Posterior cingulate gyrus (tissue), 11 donors: ENCODE measurements at regions not wholly inside any gene's neighbourhood (a gene's known extent, or its start where the extent isn't known, plus 50 kb on each side); places are given as distances from the start of the nearest gene placed in this dataset.
"Not testable (repeated sequence)": the region's sequence is repeated elsewhere in the genome, so short reads cannot be mapped to it uniquely, and the experiment has no call there.

ENCODE experiments used
- DNase-seq, 10 donors: peaks; one replicate each; pipeline versions ENCODE4 v3.0.0 to v3.0.0-alpha.2; 2020 to 2021; ENCODE audit warnings: mixed read lengths in 3 of 10
- intact Hi-C: fragments of 100-400 bp; cut with DNase I; formaldehyde crosslinking; loops from one replicate; pipeline ENCODE4 v1.15.1; 2023

DNA sequence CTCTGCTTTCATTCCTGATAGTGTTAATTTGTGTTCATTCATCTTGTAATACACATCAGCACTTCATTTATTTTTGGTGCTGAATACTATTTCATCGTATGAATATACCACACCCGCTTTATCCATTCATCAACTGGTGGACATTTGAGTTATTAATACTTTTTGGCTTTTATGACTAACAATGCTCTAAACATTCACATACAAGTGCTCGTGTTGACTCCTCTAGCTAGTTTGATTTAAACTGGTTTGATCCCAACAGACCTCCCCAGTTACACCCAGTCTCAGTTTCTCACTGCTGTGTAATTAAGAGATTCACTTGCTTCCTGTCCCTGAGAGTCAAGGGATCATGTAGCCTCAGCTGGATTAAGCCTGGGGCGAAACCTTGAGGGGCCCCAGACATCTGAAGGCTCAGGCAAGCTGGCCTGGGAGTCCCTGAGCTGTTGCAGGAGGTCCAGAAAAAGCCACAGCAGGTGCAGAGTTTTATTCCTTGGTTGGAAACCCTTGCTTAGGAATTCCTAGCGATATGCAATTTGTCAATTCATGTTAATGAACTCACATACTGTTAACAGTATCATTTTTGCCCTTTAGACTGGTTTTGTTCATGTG is 52.8 kb upstream of the CLDN24 start:
- intact Hi-C loops, result no loop called here
- DNase-seq, result peak in 1 of 10 donors; percentile 8

DNA sequence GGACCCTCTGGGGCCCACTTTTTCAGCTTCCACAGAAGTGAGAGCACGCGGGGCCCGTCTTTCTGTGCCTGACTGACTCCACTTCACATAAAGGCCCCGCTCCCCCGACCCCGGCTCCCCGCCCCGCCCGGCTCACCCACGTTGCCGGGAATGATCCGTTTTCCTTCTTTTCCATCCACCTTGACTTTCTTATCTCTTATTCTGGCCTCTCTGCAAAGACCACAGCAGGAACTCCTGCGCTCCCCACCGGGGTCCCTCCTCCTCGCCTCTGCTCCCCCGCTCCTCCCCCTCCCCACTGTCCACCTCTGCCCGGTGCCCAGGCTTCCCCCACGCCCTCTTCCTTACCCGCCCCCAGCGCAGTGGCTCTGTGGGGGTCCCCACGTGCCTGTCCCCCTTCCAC is 54.2 kb upstream of the CLDN24 start:
- intact Hi-C loops, result no loop called here
- peak in 1 of 10 donors; percentile 52 for DNase-seq

DNA sequence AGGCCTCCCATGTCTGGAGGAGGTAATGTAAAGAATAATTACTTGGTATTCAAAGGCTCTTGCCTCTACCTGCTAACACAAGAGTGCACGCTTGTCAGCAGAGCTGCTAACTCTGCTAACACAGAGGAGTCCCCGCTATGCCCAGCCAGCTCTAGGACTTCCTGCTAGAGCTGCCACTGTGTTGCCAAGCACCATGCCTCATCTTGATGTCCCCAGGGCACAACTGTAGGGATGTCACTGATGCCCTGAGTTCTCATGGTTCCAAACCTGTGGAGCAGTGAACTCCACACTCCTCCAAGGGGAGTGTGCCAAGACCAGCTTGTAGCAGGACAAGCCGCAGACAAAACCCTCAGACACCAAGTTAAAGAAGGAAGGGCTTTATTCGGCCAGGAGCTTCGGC is 55.3 kb upstream of the CLDN24 start:
- DNase-seq, result peak in 1 of 10 donors; percentile 57

DNA sequence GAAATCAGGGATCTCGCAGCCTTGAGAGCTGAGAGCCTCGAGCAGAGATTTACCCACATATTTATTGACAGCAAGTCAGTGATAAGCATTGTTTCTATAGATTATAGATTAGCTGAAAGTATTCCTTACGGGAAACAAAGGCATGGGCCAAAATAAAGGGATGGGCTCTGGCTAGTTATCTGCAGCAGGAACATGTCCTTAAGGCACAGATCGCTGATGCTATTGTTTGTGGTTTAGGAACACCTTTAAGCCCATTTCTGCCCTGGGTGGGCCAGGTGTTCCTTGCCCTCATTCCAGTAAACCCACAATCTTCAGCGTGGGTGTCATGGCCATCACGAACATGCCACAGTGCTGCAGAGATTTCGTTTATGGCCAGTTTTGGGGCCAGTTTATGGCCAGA is 56.1 kb upstream of the CLDN24 start:
- intact Hi-C loops, result not testable (repeated sequence)
- DNase-seq, result peak in 1 of 10 donors; percentile 33

More for the DNA sequence above, 55.3 kb upstream of the CLDN24 start:
- intact Hi-C loops, result no loop called here

DNA sequence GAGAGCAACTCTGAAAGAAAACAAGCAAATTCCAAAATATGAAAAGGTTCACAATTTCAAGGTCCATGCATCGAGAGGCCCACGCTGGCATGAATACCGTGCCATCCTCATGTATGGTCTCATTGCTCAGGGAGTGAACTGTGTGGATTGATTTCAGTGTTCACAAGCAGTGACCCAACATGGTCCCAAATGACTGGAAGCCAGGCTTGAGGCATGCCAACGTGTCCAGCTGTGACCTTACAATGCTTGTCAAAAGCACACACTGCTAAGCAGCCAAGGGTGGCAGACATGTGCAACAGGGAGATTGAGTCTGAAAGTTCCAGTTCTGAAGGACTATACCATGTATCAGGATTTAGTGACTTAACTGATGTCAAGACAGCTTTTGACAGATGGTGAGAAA is 58.7 kb upstream of the CLDN24 start:
- intact Hi-C loops, result no loop called here
- peak in 1 of 10 donors; percentile 13 for DNase-seq

DNA sequence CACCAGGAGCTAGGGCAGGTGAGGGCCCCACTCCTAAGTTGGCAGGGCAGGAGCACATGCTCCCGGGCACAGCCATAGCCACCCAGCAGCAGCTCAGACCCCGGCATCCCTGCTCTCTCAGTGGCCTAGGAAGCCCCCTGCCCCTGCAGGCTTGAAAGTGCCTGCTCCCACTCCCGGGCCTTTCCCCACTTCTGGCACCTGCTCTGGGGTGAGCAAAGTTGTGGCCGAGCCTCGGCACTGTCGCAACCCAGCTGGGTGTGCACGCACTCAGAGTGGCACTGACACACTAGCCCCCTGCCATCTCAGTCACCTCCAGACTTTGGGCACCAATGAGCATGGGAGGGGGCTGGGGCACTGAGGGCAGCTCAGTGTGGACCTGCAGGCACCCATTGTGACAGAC is 60.8 kb upstream of the CDKN2AIP start:
- intact Hi-C loops, result no loop called here

DNA sequence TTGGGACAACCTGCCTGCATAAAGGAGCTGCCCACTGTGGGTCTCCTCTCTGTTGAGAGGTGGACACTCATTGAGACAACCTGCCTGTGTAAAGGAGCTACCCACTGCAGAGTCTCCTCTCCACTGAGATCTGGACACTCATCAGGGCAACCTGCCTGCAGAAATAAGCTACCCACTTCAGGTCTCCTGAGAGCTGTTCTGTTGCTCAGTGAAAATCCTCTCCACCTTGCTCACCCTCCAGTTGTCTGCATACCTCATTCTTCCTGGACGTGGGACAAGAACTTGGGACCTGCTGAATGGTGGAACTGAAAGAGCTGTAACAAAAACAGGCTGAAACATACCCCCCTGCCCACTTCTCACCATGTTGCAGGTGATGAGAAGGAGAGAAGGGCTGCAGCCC is 59.9 kb upstream of the CDKN2AIP start:
- intact Hi-C loops, result no loop called here
- DNase-seq, result no peak

More for the DNA sequence above, 60.8 kb upstream of the CDKN2AIP start:
- DNase-seq, result peak in 1 of 10 donors; percentile 68

DNA sequence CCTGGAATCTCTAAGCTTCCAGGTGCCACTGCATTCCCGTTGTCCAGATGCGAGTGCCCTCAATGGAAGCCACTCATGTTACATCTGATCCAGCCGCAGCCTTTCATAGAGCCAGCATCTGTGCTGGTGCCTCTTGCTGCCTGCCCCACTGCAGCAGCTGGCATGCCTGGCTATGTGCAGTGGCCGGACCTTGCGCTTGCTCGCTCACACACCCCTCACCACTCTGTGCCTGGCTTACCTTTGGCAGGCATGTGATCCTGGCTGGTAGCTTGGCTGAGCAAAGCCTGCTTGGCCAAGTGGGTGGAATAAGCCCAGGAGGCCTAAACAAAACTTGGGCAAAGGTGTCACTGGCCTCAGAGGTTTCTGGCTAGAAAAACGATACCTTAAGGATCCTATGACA is 59.5 kb upstream of the CDKN2AIP start:
- peak in 1 of 10 donors; percentile 61 for DNase-seq
- intact Hi-C loops, result no loop called here

DNA sequence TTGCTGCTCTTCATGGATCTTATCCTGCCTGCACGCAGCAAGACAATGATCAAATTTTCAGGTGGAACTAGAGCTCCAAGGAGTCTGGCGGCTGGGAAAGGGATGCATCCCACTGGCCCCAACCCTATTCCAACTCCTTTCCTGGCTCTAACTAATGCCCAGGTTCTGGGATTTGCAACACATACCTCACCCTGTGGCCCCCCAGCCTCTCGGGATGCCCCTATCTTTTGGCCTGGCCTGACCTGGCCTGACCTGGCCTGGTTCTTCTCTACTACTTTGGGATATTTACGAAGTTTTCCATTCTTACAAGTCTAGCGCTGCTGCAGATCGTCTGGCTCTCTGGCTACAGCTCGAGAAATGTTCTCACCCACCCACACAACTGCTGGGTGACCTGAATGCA is 56.4 kb upstream of the CDKN2AIP start:
- peak in 1 of 10 donors; percentile 61 for DNase-seq

DNA sequence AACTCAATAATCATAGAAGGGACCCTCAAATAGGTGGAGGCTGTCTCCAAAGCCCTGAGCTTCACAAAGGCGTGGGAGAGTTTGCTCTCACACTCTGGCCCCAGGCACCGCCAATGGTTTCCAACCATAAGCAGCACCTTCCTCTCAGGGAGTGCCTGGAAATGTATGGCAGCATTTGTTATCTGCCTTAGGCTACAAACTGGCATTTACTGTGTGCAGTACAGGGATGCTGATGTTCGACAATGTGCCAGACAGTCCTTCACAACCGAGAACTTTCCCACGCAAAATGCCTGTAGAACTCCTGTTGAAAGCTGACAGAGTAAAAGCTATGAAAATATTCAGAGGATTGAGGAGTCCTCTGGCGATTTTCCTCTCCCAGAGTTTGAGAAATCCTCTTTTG is 55.7 kb upstream of the CDKN2AIP start:
- intact Hi-C loops, result no loop called here

More for the DNA sequence above, 56.4 kb upstream of the CDKN2AIP start:
- intact Hi-C loops, result no loop called here

DNA sequence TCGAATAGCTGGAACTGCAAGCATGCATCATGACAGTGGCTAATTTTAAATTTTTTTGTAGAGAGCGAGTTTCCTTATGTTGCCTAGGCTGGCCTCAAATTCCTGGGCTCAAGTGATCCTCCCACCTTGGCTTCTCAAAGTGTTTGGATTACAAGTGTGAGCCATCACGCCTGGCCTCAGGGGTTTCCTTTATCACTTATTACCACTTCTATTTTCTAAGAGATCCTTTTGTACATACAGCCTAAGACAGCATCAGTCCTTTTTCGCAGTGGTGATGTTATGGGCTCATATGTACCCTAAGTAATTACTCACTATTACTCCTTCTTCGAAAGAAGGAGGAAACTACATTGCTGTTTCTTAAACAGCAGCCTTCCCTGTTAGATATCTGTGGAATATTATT is 54.1 kb upstream of the CDKN2AIP start:
- intact Hi-C loops, result no loop called here
- DNase-seq, result peak in 1 of 10 donors; percentile 12

More for the DNA sequence above, 55.7 kb upstream of the CDKN2AIP start:
- peak in 1 of 10 donors; percentile 67 for DNase-seq

DNA sequence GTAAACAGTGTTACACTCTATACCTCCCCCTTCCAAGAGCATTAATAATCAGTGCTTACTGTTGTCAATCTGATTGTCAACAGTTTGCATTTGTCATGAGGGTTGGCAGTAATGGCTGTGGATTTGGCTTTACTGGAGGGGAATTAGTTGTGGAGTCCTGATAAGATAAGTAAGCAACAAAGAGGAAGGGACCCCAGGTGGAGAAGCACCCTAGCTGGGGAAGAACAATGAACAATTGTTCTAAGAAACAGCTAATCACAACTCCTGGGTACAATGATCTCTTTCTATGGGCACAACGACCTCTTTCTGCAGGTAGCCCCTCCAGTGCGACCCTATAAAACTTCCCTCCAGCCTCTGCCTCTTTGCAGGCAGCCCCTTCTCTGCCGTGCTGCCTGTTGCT is 53.2 kb upstream of the CDKN2AIP start:
- DNase-seq, result no peak
- intact Hi-C loops, result no loop called here

DNA sequence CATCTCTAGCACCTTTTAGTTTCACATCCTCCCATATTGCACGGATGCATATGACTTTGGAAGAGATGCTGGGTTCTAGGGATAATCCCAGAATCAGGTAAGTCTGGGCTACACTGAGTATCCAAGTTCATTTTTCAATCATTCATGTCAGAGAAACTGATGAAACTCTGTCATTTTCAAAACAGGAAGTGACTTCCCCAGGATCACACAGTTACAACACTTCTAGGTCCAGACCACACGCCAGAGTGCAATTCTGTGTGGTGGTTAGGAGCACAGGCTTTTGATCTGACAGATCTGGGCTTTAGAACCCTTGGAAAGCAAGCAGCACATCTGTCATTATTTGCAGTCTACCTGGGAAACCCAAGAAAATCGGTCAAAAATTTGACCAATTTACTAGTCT is 52.1 kb upstream of the CDKN2AIP start:
- peak in 1 of 10 donors; percentile 13 for DNase-seq
- intact Hi-C loops, result no loop called here

DNA sequence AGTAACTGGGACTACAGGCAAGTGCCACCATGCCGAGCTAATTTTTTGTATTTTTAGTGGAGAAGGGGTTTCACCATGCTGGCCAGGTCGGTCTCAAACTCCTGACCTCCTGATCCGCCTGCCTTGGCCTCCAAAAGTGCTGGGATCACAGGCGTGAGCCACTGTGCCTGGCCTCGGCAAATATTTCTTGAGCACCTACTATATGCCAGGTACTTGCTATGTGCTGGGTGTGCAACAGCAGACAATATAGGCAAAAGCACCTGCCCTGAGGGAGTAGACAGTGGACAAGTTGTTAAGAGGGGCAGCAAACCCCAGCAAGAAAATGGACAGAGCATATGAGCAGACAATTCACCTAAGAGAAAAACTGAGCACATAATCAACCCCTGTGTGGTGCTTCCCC is 51.0 kb upstream of the CDKN2AIP start:
- DNase-seq, result peak in 1 of 10 donors; percentile 38
- intact Hi-C loops, result no loop called here

DNA sequence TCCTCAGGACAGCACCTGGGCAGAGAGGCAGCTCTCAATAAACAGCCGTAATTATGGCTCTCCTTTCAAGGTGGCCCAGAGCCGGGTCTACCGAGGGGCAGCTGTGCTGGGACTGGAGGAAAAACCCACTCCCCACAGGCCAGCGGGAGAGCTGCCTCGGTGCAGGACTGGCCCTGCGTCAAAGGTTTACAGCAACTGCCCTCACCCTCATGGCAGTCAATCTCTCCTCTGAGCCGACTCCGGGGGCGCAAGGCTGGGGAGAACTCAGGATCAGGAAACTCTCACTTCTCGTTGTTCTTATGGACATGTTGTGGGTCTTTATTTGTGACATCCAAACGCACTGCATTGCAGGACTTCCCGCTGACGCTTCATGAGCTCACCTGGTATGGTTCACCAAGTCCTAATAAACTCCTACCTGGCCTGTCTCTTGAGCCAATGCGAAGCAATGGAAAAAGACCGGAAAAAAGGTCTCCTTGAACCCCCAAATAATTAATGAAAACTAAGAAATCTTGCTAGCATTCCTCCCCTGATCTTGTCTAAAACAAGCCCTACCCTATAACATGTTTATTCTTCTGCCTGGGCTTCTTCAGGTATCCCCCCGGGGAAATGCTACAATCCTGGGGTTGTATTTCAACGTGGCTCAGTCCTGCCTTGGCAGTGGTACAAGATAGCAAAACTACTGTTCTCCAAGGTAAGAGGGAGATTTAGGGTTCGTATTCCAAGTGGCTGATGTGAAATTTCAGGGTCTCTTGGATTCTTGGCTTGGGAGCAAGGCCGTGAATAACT is 50.1 kb upstream of the CDKN2AIP start:
- DNase-seq, result peak in 1 of 10 donors; percentile 63
- intact Hi-C loops, result no loop called here
